Esophagus muscularis mucosa (tissue), 4 donors: ENCODE measurements at regions not wholly inside any gene's neighbourhood (a gene's known extent, or its start where the extent isn't known, plus 50 kb on each side); places are given as distances from the start of the nearest gene placed in this dataset.
A peak's percentile ranks its signal among the peaks of the same experiment; 100 is the strongest.

Experiments
- DNase-seq: peaks from one replicate; pipeline ENCODE4 v3.0.0-alpha.2; 2017; ENCODE audit errors: extremely low spot score
- H3K27ac ChIP-seq, 4 donors: fragments of 200-600 bp; sonication (generic); replicated peaks in 1 of 4; 1 replicate in 3 of 4; 2 replicates in 1 of 4; pipeline ENCODE4 v1.5.1; 2016 to 2019; ENCODE audit warnings: mild to moderate bottlenecking in 1 of 4
- H3K27me3 ChIP-seq, 4 donors: fragments of 200-600 bp; sonication (generic); one replicate each; pipeline versions ENCODE4 v1.5.1 to v1.6.0; 2016 to 2019
- H3K36me3 ChIP-seq, 4 donors: fragments of 200-600 bp; sonication (generic); one replicate each; pipeline ENCODE4 v1.5.1; 2016 to 2019
- H3K4me1 ChIP-seq, 4 donors: fragments of 200-600 bp; sonication (generic); one replicate each; pipeline ENCODE4 v1.5.1; 2016 to 2019
- H3K4me3 ChIP-seq, 4 donors: fragments of 200-600 bp; sonication (generic); 1 replicate in 2 of 4; 2 replicates in 2 of 4; pipeline ENCODE4 v1.5.1; 2016 to 2019; ENCODE audit warnings: mild to moderate bottlenecking in 4 of 4, moderate library complexity in 1 of 4
- H3K9me3 ChIP-seq, 4 donors: fragments of 200-600 bp; sonication (generic); 1 replicate in 3 of 4; 2 replicates in 1 of 4; pipeline ENCODE4 v1.5.1; 2016 to 2019
- CTCF ChIP-seq, 3 experiments: fragments of 200-600 bp in 2 of 3; fragments of 450-650 bp in 1 of 3; sonication (generic) in 2 of 3; IDR thresholded peaks; one replicate each; pipeline ENCODE4 v1.5.1; 2017 to 2019; ENCODE audit warnings: antibody characterized with exemption in 3 of 3, mild to moderate bottlenecking in 2 of 3, moderate library complexity in 1 of 3
- EP300 ChIP-seq: sonication (generic); formaldehyde crosslinking; IDR thresholded peaks from one replicate; pipeline ENCODE4 v1.6.1; 2017; ENCODE audit warnings: antibody characterized with exemption
- POLR2A ChIP-seq: fragments of 450-650 bp; IDR thresholded peaks from one replicate; pipeline ENCODE4 v1.6.1; 2017; ENCODE audit warnings: antibody characterized with exemption, moderate library complexity, mild to moderate bottlenecking, low read depth
- POLR2AphosphoS5 ChIP-seq, 2 donors: sonication (generic); formaldehyde crosslinking; IDR thresholded peaks; one replicate each; pipeline ENCODE4 v1.6.1; 2017; ENCODE audit warnings: antibody characterized with exemption in 2 of 2
- whole genome bisulfite sequencing: methylation state at CpG from one replicate; pipeline ENCODE4 v1.1.5; 2018; 5-methylcytosine and 5-hydroxymethylcytosine counted together
- intact Hi-C: fragments of 100-400 bp; cut with DNase I; formaldehyde crosslinking; loops from one replicate; pipeline ENCODE4 v1.15.1; 2023

- no peaks in the 10 kb centered on the region for H3K36me3 ChIP-seq
- H3K4me1 ChIP-seq: no peaks in the 10 kb centered on the region
- no peaks in the 10 kb centered on the region for H3K27me3 ChIP-seq
- intact Hi-C loops: no loop called here
- H3K27ac ChIP-seq: no peak overlapping the region
- no peak for DNase-seq
- no peak overlapping the region for H3K4me3 ChIP-seq
- no peaks in the 10 kb centered on the region for H3K9me3 ChIP-seq
- WGBS: 93% methylated on average over 16 of the region's 16 CpGs
- TF ChIP-seq EP300 (no peak), CTCF (IDR thresholded peaks at IDR 0.05) (no peak), POLR2A (no peak), POLR2AphosphoS5 (IDR thresholded peaks at IDR 0.05) (no peak)
These were observed 406.6 kb downstream of the FAM170A start for GRCh38 chr5:120035815-120036577.

- no peaks in the 10 kb centered on the region for H3K27me3 ChIP-seq
- intact Hi-C loops: no loop called here
- H3K4me1 ChIP-seq: no peaks in the 10 kb centered on the region
- H3K4me3 ChIP-seq: no peak overlapping the region
- TF ChIP-seq POLR2AphosphoS5 (IDR thresholded peaks at IDR 0.05) (no peak), EP300 (no peak), CTCF (IDR thresholded peaks at IDR 0.05) (no peak), POLR2A (no peak)
- 78% methylated on average over 3 of the region's 3 CpGs for whole genome bisulfite sequencing
- no peak for DNase-seq
- no peaks in the 10 kb centered on the region for H3K9me3 ChIP-seq
- no peaks in the 10 kb centered on the region for H3K36me3 ChIP-seq
- H3K27ac ChIP-seq: no peak overlapping the region
These were observed 408.1 kb downstream of the FAM170A start for GRCh38 chr5:120037451-120037850.

GRCh38 chr5:120039111-120039510 lies 409.8 kb downstream of the FAM170A start:
- no peak for DNase-seq
- Histone ChIP-seq H3K4me1 (no peaks in the 10 kb centered on the region), H3K9me3 (no peaks in the 10 kb centered on the region), H3K4me3 (no peak overlapping the region), H3K27me3 (no peaks in the 10 kb centered on the region), H3K36me3 (no peaks in the 10 kb centered on the region), H3K27ac (no peak overlapping the region)
- WGBS: 61% methylated on average over 3 of the region's 3 CpGs
- TF ChIP-seq POLR2A: no peak
- intact Hi-C loops: no loop called here

- TF ChIP-seq POLR2A: no peak
- TF ChIP-seq POLR2AphosphoS5 (IDR thresholded peaks at IDR 0.05): no peak
- TF ChIP-seq EP300: no peak
- TF ChIP-seq CTCF (IDR thresholded peaks at IDR 0.05): no peak
These were observed 414.1 kb downstream of the FAM170A start for GRCh38 chr5:120043431-120043830.

GRCh38 chr5:120052916-120053828 lies 410.9 kb upstream of the PRR16 start:
- peak overlapping the region in 2 of 4 donors; percentile 54 to 64 for H3K27ac ChIP-seq
- H3K4me1 ChIP-seq: peaks cover 0 to 17% (median 9%) of the 10 kb centered on the region in 4 donors
- no peaks in the 10 kb centered on the region for H3K9me3 ChIP-seq
- WGBS: 61% methylated on average over 4 of the region's 4 CpGs
- no peaks in the 10 kb centered on the region for H3K27me3 ChIP-seq
- no peak for DNase-seq
- intact Hi-C loops: no loop called here
- no peaks in the 10 kb centered on the region for H3K36me3 ChIP-seq
- no peak overlapping the region for H3K4me3 ChIP-seq
- no peak for TF ChIP-seq CTCF (IDR thresholded peaks at IDR 0.05)
- peak; percentile 88 for TF ChIP-seq EP300
- no peak for TF ChIP-seq POLR2A
- TF ChIP-seq POLR2AphosphoS5 (IDR thresholded peaks at IDR 0.05): peak in 1 of 2 donors; percentile 60

More at GRCh38 chr5:120043431-120043830, 414.1 kb downstream of the FAM170A start:
- no peak overlapping the region for H3K27ac ChIP-seq
- no peak overlapping the region for H3K4me3 ChIP-seq
- no peaks in the 10 kb centered on the region for H3K4me1 ChIP-seq
- no peak for DNase-seq
- intact Hi-C loops: no loop called here
- H3K9me3 ChIP-seq: no peaks in the 10 kb centered on the region
- no peaks in the 10 kb centered on the region for H3K27me3 ChIP-seq
- no peaks in the 10 kb centered on the region for H3K36me3 ChIP-seq
